Ecto neural progenitor cell (in vitro differentiated cells): ENCODE measurements at regions not wholly inside any gene's neighbourhood (a gene's known extent, or its start where the extent isn't known, plus 50 kb on each side); places are given as distances from the start of the nearest gene placed in this dataset.

Experiments
- DNase-seq: peaks from one replicate; pipeline ENCODE4 v3.0.0-alpha.2; 2018; ENCODE audit warnings: low spot score

- no peak for DNase-seq
These were observed 715.5 kb downstream of the SORCS3 start for GRCh38 chr10:105356626-105357025.

- DNase-seq = no peak
These were observed 712.9 kb downstream of the SORCS3 start for GRCh38 chr10:105354010-105354409.

GRCh38 chr10:105352827-105353226 is 711.7 kb downstream of the SORCS3 start:
- DNase-seq = no peak

- DNase-seq = no peak
These were observed 711.2 kb downstream of the SORCS3 start for GRCh38 chr10:105352281-105352680.

GRCh38 chr10:105351187-105351586 is 710.1 kb downstream of the SORCS3 start:
- no peak for DNase-seq

GRCh38 chr10:105347487-105347886 is 706.4 kb downstream of the SORCS3 start:
- DNase-seq = no peak

- DNase-seq = no peak
These were observed 701.5 kb downstream of the SORCS3 start for GRCh38 chr10:105342606-105343005.

GRCh38 chr10:105339669-105340068 is 698.6 kb downstream of the SORCS3 start:
- no peak for DNase-seq

GRCh38 chr10:105328503-105329133 is 687.5 kb downstream of the SORCS3 start:
- DNase-seq = no peak
